Skeletal muscle tissue (tissue), 3 donors: ENCODE measurements at regions not wholly inside any gene's neighbourhood (a gene's known extent, or its start where the extent isn't known, plus 50 kb on each side); places are given as distances from the start of the nearest gene placed in this dataset.

Experiments
- H3K27ac ChIP-seq: one replicate; pipeline ENCODE4 v1.7.0; 2013; ENCODE audit warnings: mild to moderate bottlenecking, low read depth, low read length, inconsistent platforms
- H3K27me3 ChIP-seq, 3 donors: one replicate each; pipeline ENCODE4 v1.7.0; 2013; ENCODE audit warnings: low read length in 3 of 3; ENCODE audit not compliant: control insufficient read depth in 3 of 3, insufficient read depth in 3 of 3
- H3K36me3 ChIP-seq, 3 donors: one replicate each; pipeline ENCODE4 v1.7.0; 2013; ENCODE audit warnings: low read length in 3 of 3; ENCODE audit not compliant: control insufficient read depth in 3 of 3, insufficient read depth in 3 of 3
- H3K4me1 ChIP-seq, 3 donors: one replicate each; pipeline ENCODE4 v1.7.0; 2013; ENCODE audit warnings: low read length in 3 of 3, mild to moderate bottlenecking in 3 of 3; ENCODE audit not compliant: control insufficient read depth in 3 of 3, insufficient read depth in 3 of 3
- H3K4me3 ChIP-seq, 3 donors: one replicate each; pipeline ENCODE4 v1.7.0; 2013; ENCODE audit warnings: low read length in 3 of 3
- H3K9ac ChIP-seq, 3 donors: one replicate each; pipeline ENCODE4 v1.7.0; 2013; ENCODE audit warnings: low read length in 3 of 3, mild to moderate bottlenecking in 3 of 3, moderate library complexity in 2 of 3, low read depth in 1 of 3
- H3K9me3 ChIP-seq, 3 donors: one replicate each; pipeline ENCODE4 v1.7.0; 2013; ENCODE audit warnings: low read length in 3 of 3; ENCODE audit not compliant: control insufficient read depth in 3 of 3
- donor health status: Osteomylitis.

DNA sequence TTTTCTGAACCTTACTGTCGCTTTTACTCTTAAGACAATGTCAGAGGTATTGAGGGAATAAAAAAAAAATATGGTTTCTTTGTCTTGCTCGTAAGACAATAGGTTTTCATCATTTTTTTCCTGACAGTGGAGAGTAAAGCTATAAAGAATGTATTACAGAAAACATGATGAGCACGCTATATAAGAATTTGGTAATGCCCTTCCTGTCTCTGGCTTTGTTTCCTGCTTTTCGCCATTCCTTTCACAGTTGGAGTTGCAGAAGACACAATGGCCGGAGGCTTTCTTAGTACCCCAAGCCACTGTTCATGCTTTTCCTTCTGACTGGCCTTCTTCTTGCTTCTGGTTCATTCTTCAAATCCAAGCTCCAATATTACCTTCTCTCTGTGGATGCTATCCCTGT lies 101.0 kb upstream of the DACH1 start:
- Histone ChIP-seq H3K4me1 (no peaks in the 10 kb centered on the region), H3K27me3 (no peaks in the 10 kb centered on the region), H3K36me3 (no peaks in the 10 kb centered on the region), H3K9ac (no peak overlapping the region), H3K9me3 (no peaks in the 10 kb centered on the region), H3K4me3 (no peak overlapping the region), H3K27ac (no peak overlapping the region)

DNA sequence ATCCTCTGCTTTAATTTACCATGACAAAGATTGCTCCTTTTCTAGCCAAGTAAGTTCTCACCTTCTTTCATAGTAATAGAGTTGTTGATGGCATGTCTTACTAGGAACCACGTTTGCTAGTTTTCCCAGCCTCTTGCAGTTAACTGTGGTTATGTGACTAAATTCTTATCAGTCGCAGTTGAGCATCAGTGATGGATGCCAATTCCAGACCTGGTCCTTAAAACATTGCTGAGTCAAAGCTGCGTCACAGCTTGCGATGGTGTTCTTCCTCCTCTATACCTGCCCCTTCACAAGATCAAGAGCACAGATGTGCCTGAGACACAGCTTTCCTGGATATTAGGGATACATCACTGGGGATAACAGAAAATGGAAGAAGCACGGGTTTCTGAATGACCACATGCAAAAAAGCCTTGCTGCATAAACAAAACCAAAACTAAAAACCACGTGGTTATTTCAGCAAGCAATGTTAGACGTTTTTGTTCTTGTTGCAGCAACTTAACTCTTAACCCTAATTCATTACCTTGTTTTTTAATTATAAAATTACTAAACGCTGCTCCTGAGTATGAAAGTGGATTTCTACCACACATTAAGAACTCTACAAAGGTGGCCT lies 97.6 kb upstream of the DACH1 start:
- H3K36me3 ChIP-seq, result no peaks in the 10 kb centered on the region
- H3K27me3 ChIP-seq, result no peaks in the 10 kb centered on the region
- H3K9me3 ChIP-seq, result no peaks in the 10 kb centered on the region
- H3K4me3 ChIP-seq, result no peak overlapping the region
- no peaks in the 10 kb centered on the region for H3K4me1 ChIP-seq
- H3K27ac ChIP-seq, result no peak overlapping the region
- H3K9ac ChIP-seq, result no peak overlapping the region

DNA sequence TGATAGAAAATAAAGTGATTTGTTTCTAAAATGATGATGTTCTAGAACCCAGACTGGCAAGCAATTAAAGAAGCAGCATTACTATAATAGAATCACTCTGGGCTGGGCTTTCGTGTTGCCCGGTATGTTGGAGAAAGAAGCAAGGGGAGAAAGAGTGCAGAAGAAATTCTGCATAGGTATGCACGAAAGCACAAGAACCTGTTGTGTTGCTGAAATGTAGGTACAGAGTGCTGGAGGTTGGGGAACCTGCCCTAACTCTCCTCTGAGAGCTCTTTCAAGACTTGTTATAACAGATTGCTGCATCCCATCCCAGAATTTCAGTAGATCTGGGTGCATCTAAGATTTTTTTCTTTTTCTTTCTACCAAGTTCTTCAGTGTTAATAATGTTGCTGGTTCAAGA lies 95.7 kb upstream of the DACH1 start:
- no peaks in the 10 kb centered on the region for H3K27me3 ChIP-seq
- no peaks in the 10 kb centered on the region for H3K36me3 ChIP-seq
- no peak overlapping the region for H3K27ac ChIP-seq
- H3K4me3 ChIP-seq, result no peak overlapping the region
- H3K9ac ChIP-seq, result no peak overlapping the region
- no peaks in the 10 kb centered on the region for H3K9me3 ChIP-seq
- no peaks in the 10 kb centered on the region for H3K4me1 ChIP-seq

DNA sequence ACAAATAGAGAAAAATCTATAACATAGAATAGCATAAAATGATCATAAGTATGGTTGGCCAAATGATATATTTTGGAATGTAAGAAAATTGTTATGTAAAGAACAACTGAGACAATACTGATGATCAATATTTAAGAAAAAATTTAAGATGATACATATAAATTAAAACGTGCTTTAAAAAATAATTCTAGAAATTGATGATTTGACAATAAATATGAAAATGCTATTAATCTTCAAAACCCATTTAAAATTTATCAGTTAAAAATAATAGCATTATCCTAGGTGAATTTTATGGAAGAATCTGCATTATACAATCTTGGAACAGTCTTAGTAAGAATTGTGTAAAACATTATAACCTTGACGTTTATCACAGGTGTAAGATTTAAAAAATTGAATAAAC lies 95.1 kb upstream of the DACH1 start:
- Histone ChIP-seq H3K27me3 (no peaks in the 10 kb centered on the region), H3K27ac (no peak overlapping the region), H3K36me3 (no peaks in the 10 kb centered on the region), H3K9me3 (no peaks in the 10 kb centered on the region), H3K9ac (no peak overlapping the region), H3K4me1 (no peaks in the 10 kb centered on the region), H3K4me3 (no peak overlapping the region)

DNA sequence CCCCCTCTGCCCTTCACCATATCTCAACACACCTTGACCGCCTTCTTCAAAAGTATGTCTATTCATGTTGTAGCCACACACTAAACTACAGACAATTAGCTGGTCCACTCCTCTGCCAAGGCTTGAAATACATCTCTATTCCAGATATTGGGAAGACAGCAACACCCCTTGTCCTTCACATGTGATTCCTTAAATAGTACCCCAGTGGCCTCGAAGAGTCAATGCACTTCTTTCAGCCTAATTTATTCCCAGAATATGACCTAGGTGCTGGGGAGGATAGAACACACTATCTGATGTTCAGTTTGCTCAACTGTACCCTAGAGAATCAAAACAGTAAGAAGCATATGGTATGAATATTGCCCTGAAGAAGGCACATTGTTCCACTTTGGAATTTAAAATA lies 82.4 kb upstream of the DACH1 start:
- Histone ChIP-seq H3K27me3 (no peaks in the 10 kb centered on the region), H3K4me3 (no peak overlapping the region), H3K36me3 (no peaks in the 10 kb centered on the region), H3K4me1 (no peaks in the 10 kb centered on the region), H3K9me3 (no peaks in the 10 kb centered on the region), H3K27ac (no peak overlapping the region), H3K9ac (no peak overlapping the region)

DNA sequence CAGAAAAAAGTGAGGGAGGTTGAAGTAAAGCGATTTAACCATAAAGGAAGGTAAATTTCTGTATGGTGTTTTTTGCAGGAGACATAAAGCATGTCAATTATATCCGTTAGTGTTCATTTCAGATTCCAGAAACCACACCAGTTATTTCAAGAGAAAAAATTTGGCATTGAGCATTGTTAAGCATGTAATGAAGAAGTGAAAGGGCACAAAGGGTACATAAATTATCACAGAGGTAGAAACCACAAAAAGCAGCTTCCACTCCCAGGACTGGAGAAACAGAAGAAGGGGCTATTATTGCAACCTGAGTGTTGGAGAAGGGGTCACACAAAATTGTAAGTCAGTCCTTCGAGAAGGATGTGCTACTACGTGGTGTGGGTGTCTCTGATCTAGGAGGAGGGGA lies 72.2 kb upstream of the DACH1 start:
- Histone ChIP-seq H3K27me3 (no peaks in the 10 kb centered on the region), H3K4me3 (no peak overlapping the region), H3K4me1 (no peaks in the 10 kb centered on the region), H3K9me3 (no peaks in the 10 kb centered on the region), H3K9ac (no peak overlapping the region), H3K27ac (no peak overlapping the region), H3K36me3 (no peaks in the 10 kb centered on the region)

DNA sequence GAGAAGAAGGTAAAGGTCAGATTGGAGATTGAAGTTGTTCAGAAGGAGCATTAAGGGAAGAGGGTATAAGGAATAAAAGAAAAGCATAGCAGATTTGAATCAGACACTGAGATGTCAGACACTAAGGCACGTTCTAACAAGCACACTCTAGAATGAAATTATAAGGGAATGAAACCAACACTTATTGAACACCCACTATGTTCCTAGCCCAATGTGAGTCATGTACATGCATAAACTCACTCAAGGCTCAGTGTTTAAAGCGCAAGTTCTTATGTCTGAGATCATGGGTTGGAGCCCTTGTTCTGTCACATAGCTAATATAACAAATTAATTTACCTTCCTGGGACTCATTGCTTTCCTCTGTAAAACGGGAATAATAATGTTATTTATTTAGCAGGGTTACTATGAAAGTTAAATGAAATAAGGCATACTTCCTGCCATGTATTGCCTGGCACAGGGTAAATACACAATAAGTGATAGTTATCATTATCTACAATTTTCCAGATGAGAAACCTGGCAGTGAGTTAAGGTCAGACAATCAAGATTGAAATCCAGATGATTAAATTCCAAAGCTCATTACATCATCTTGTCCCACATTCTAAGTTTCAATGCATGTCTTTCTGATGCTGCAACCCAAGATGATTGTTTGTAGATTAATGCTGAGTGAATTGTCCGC lies 68.3 kb upstream of the DACH1 start:
- H3K9me3 ChIP-seq, result no peaks in the 10 kb centered on the region
- no peaks in the 10 kb centered on the region for H3K27me3 ChIP-seq
- H3K36me3 ChIP-seq, result no peaks in the 10 kb centered on the region
- no peak overlapping the region for H3K27ac ChIP-seq
- no peak overlapping the region for H3K4me3 ChIP-seq
- no peaks in the 10 kb centered on the region for H3K4me1 ChIP-seq
- no peak overlapping the region for H3K9ac ChIP-seq

DNA sequence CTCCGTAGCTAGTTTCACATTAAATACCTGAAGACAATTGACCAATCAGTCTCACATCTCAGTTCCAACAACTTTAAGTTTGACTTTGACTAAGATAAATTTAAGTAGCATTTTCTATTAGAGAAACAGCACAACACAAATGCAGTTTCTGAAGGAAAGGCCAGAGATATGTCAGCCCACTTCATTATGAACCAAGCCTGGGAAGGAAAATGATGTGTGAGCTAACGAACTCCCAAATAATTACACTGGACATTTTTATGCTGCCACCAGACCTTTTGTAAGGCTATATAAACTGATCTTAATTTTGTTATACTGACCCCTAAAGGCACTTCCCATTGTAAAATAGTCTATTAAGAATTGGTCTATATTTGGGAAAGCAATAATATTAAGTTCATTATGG lies 57.9 kb upstream of the DACH1 start:
- Histone ChIP-seq H3K27ac (no peak overlapping the region), H3K9ac (no peak overlapping the region)

DNA sequence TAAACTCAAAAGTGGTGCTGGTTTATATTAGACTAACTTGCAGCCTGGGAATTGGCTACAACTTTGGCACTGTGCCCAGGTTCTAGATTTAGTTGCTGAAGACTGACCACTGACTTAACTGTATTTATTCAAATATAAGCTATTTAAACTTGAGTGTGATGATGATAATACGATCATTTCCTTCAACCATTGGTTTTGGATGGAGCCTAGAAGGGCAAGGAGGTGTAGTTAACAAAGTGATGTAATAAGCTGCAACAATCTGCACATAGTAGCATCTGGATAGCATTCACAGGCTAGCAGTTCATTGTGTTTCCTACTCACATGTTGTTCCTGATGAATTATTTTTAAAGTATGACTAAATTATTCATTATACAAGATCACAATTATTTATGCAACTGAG lies 55.2 kb upstream of the DACH1 start:
- Histone ChIP-seq H3K27me3 (no peaks in the 10 kb centered on the region), H3K4me1 (no peaks in the 10 kb centered on the region), H3K4me3 (no peak overlapping the region), H3K9ac (no peak overlapping the region), H3K27ac (no peak overlapping the region), H3K9me3 (no peaks in the 10 kb centered on the region), H3K36me3 (no peaks in the 10 kb centered on the region)

More for the DNA sequence above, 57.9 kb upstream of the DACH1 start:
- H3K9me3 ChIP-seq, result no peaks in the 10 kb centered on the region
- H3K4me1 ChIP-seq, result no peaks in the 10 kb centered on the region
- no peak overlapping the region for H3K4me3 ChIP-seq
- H3K36me3 ChIP-seq, result no peaks in the 10 kb centered on the region
- no peaks in the 10 kb centered on the region for H3K27me3 ChIP-seq
